Ascending aorta (tissue), 2 donors: ENCODE measurements at regions not wholly inside any gene's neighbourhood (a gene's known extent, or its start where the extent isn't known, plus 50 kb on each side); places are given as distances from the start of the nearest gene placed in this dataset.

ENCODE experiments used
- DNase-seq, 2 donors: peaks; one replicate each; pipeline ENCODE4 v3.0.0-alpha.2; 2019; ENCODE audit warnings: low spot score in 2 of 2
- H3K27ac ChIP-seq, 2 donors: fragments of 200-600 bp; sonication (generic); one replicate each; pipeline ENCODE4 v1.5.1; 2016 to 2017; ENCODE audit warnings: mild to moderate bottlenecking in 1 of 2
- H3K27me3 ChIP-seq: fragments of 200-600 bp; sonication (generic); one replicate; pipeline ENCODE4 v1.5.1; 2017
- H3K36me3 ChIP-seq, 2 donors: fragments of 200-600 bp; sonication (generic); one replicate each; pipeline ENCODE4 v1.5.1; 2016
- H3K4me1 ChIP-seq, 2 donors: fragments of 200-600 bp; sonication (generic); one replicate each; pipeline ENCODE4 v1.5.1; 2016 to 2017; ENCODE audit warnings: mild to moderate bottlenecking in 1 of 2
- H3K4me3 ChIP-seq, 2 donors: fragments of 200-600 bp; sonication (generic); one replicate each; pipeline ENCODE4 v1.5.1; 2016 to 2017; ENCODE audit warnings: mild to moderate bottlenecking in 1 of 2
- H3K9me3 ChIP-seq, 2 donors: fragments of 200-600 bp; sonication (generic); one replicate each; pipeline ENCODE4 v1.5.1; 2016
- intact Hi-C: fragments of 100-400 bp; cut with DNase I; formaldehyde crosslinking; loops from one replicate; pipeline ENCODE4 v1.15.1; 2023
- TF ChIP-seq, protein P1 (sequence below), 3 experiments: fragments of 200-600 bp in 2 of 3; fragments of 450-650 bp in 1 of 3; sonication (generic) in 2 of 3; IDR thresholded peaks; one replicate each; pipeline ENCODE4 v1.5.1; 2016 to 2019; ENCODE audit warnings: antibody characterized with exemption in 3 of 3, mild to moderate bottlenecking in 1 of 3, moderate library complexity in 1 of 3

DNA sequence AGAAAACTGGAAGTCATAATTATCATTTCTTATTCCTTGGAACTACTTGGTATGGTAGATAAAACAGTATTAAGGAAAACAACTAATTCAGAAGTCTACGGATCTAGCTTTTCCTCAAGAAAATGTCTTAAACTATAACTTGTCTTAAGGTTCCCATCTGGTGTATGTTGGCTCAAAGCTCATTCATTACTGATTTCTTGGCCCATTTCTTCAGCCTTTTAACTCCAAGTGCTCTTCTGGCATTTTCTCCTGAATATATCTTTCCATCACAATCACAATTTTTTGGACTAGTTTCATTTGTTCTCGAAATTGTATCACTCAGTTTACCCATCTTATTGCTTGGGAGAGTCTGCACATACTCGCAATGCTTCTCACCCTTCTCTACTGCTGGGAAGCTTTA is 150.1 kb downstream of the C12orf50 start:
- Histone ChIP-seq H3K27ac (no peak overlapping the region), H3K27me3 (no peaks in the 10 kb centered on the region), H3K4me1 (no peaks in the 10 kb centered on the region), H3K36me3 (no peaks in the 10 kb centered on the region), H3K9me3 (no peaks in the 10 kb centered on the region), H3K4me3 (no peak overlapping the region)
- intact Hi-C loops = no loop called here
- no peak for DNase-seq
- TF ChIP-seq, protein P1, sequence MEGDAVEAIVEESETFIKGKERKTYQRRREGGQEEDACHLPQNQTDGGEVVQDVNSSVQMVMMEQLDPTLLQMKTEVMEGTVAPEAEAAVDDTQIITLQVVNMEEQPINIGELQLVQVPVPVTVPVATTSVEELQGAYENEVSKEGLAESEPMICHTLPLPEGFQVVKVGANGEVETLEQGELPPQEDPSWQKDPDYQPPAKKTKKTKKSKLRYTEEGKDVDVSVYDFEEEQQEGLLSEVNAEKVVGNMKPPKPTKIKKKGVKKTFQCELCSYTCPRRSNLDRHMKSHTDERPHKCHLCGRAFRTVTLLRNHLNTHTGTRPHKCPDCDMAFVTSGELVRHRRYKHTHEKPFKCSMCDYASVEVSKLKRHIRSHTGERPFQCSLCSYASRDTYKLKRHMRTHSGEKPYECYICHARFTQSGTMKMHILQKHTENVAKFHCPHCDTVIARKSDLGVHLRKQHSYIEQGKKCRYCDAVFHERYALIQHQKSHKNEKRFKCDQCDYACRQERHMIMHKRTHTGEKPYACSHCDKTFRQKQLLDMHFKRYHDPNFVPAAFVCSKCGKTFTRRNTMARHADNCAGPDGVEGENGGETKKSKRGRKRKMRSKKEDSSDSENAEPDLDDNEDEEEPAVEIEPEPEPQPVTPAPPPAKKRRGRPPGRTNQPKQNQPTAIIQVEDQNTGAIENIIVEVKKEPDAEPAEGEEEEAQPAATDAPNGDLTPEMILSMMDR (IDR thresholded peaks at IDR 0.05) = no peak

- intact Hi-C loops = no loop called here
- no peaks in the 10 kb centered on the region for H3K27me3 ChIP-seq
- no peaks in the 10 kb centered on the region for H3K9me3 ChIP-seq
- TF ChIP-seq, protein P1 (IDR thresholded peaks at IDR 0.05) = no peak
- H3K36me3 ChIP-seq = no peaks in the 10 kb centered on the region
- no peak for DNase-seq
- H3K27ac ChIP-seq = no peak overlapping the region
- H3K4me3 ChIP-seq = no peak overlapping the region
- no peaks in the 10 kb centered on the region for H3K4me1 ChIP-seq
Measured at GRCh38 chr12:87870493-87871460, 158.4 kb downstream of the C12orf50 start.

DNA sequence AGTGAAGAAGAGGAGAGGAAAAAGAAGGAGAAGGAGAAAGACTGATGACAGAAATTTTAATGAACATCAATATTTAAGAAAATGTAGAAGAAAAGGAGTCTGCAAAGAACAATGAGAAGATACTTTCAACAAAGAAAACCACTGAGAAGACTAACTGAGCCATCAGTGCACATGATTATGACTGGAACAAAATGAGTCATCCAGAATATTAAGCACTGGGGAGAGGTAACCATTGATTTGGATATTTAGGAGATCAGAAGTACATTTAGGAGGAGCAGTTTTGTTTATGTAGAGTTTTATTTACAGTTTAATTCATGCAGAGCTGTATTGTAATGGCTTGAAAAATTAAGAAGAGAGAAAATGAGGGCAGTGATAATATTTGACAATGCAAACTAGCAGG is 159.1 kb downstream of the C12orf50 start:
- H3K4me1 ChIP-seq = no peaks in the 10 kb centered on the region
- intact Hi-C loops = no loop called here
- no peak for DNase-seq
- no peak overlapping the region for H3K4me3 ChIP-seq
- H3K36me3 ChIP-seq = no peaks in the 10 kb centered on the region
- H3K9me3 ChIP-seq = no peaks in the 10 kb centered on the region
- H3K27ac ChIP-seq = no peak overlapping the region
- H3K27me3 ChIP-seq = no peaks in the 10 kb centered on the region
- TF ChIP-seq, protein P1 (IDR thresholded peaks at IDR 0.05) = no peak

DNA sequence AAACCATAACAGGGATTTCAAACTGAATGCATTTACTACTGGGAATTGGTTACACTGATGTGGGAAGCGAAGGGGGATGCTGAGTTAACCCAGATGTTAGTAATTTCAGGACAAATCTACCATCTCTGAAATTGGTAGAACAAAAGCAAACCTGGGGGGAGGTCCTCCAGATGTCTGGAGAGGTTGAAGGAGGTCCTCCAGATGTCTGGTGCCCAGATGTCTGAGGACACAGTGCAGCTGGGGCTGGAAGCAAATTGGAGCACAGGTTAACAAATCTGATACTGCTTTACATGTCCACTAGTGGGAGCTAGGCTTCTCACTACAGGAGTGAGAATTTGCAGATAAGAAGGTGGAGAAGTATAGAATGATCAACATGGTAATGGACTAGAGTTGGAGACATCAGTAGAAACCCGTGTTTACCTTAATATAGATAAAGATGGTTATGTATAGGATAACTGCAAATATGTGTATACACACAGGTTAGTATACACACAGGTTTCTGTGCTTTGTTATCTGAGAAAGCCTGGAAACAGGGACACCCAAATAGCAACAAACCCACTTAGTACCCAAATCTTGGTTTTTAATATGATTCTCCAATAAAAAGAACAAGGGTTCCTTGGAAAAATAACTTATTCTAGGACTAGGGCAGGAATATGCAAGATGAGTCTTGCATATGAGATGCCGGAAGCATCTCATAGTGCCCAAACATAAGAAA is 162.5 kb downstream of the C12orf50 start:
- intact Hi-C loops = no loop called here
- Histone ChIP-seq H3K27me3 (no peaks in the 10 kb centered on the region), H3K4me1 (no peaks in the 10 kb centered on the region), H3K9me3 (no peaks in the 10 kb centered on the region), H3K4me3 (no peak overlapping the region), H3K27ac (no peak overlapping the region), H3K36me3 (no peaks in the 10 kb centered on the region)
- DNase-seq = no peak
- TF ChIP-seq, protein P1 (IDR thresholded peaks at IDR 0.05) = no peak

DNA sequence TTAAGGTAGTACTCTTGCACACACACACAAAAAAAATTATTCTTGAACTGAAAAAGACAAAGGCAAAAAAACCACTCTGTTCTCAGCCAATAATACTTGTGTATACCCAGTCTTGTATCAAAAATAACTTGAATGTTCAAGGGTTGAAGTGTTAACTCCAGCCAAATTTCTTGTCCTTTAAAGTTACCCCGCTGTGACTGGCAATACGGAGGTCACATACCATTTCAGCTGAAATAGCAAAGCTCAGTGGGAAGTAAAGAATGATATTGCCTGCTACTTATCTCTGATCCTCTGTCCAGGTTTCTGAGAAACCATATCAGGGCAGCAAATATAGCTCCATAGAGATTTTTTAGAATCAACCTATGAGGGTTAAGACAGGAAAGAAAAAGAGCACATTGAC is 167.4 kb downstream of the C12orf50 start:
- Histone ChIP-seq H3K4me1 (no peaks in the 10 kb centered on the region), H3K27me3 (no peaks in the 10 kb centered on the region), H3K36me3 (no peaks in the 10 kb centered on the region), H3K9me3 (no peaks in the 10 kb centered on the region), H3K27ac (no peak overlapping the region), H3K4me3 (no peak overlapping the region)
- TF ChIP-seq, protein P1 (IDR thresholded peaks at IDR 0.05) = no peak
- intact Hi-C loops = no loop called here
- DNase-seq = no peak
